HepG2 (cell line): ENCODE measurements at regions not wholly inside any gene's neighbourhood (a gene's known extent, or its start where the extent isn't known, plus 50 kb on each side); places are given as distances from the start of the nearest gene placed in this dataset.

ENCODE experiments used
- EZH2 ChIP-seq: conservative IDR thresholded peaks from 2 replicates; pipeline ENCODE4 v1.6.1; 2012; ENCODE audit warnings: mild to moderate bottlenecking, low read depth, low read length, moderate library complexity
- HNF1B ChIP-seq: sonication (generic); formaldehyde crosslinking; IDR thresholded peaks from 2 replicates; pipeline ENCODE4 v1.5.1; 2020; ENCODE audit warnings: mild to moderate bottlenecking, moderate library complexity, missing genetic modification reagents
- NFYB ChIP-seq: sonication (generic); formaldehyde crosslinking; IDR thresholded peaks from 2 replicates; pipeline ENCODE4 v1.4.0; 2020; ENCODE audit warnings: missing genetic modification reagents
- ZNF564 ChIP-seq: sonication (generic); formaldehyde crosslinking; IDR thresholded peaks from 2 replicates; pipeline ENCODE4 v1.8.1; 2023; ENCODE audit warnings: mild to moderate bottlenecking, missing genetic modification reagents

- TF ChIP-seq ZNF564 (no peak), NFYB (CRISPR knock-in tag) (no peak), EZH2 (no peak), HNF1B (no peak)
These were observed 194.4 kb upstream of the ANK2 start for GRCh38 chr4:112855058-112855457.
